Trophoblast cell (in vitro differentiated cells and primary cell): ENCODE measurements at regions not wholly inside any gene's neighbourhood (a gene's known extent, or its start where the extent isn't known, plus 50 kb on each side); places are given as distances from the start of the nearest gene placed in this dataset.

Source experiments
- DNase-seq, 2 donors: peaks; one replicate each; pipeline ENCODE4 v3.0.0-alpha.2; 2016
- H2AFZ ChIP-seq: 2 replicates; pipeline ENCODE4 v1.6.1; 2013; ENCODE audit warnings: low read length, moderate library complexity, mild to moderate bottlenecking; ENCODE audit not compliant: insufficient read depth, poor library complexity
- H2AK5ac ChIP-seq: 2 replicates; pipeline ENCODE4 v1.6.1; 2013; ENCODE audit warnings: mild to moderate bottlenecking, low read length
- H2BK120ac ChIP-seq: 2 replicates; pipeline ENCODE4 v1.6.1; 2013; ENCODE audit warnings: low read length, mild to moderate bottlenecking, moderate library complexity; ENCODE audit not compliant: insufficient read depth, poor library complexity
- H2BK12ac ChIP-seq: 2 replicates; pipeline ENCODE4 v1.6.1; 2013; ENCODE audit warnings: mild to moderate bottlenecking, low read length, moderate library complexity
- H2BK5ac ChIP-seq: 2 replicates; pipeline ENCODE4 v1.6.1; 2013; ENCODE audit warnings: low read length, low read depth, moderate library complexity, mild to moderate bottlenecking; ENCODE audit not compliant: poor library complexity
- H3K14ac ChIP-seq: 2 replicates; pipeline ENCODE4 v1.6.1; 2013; ENCODE audit warnings: mild to moderate bottlenecking, low read length
- H3K18ac ChIP-seq: 2 replicates; pipeline ENCODE4 v1.6.1; 2013; ENCODE audit warnings: mild to moderate bottlenecking, low read length
- H3K23ac ChIP-seq: 2 replicates; pipeline ENCODE4 v1.6.1; 2013; ENCODE audit warnings: low read length
- H3K27ac ChIP-seq: 2 replicates; pipeline ENCODE4 v1.5.1; 2013; ENCODE audit warnings: low read depth, mild to moderate bottlenecking, inconsistent platforms, low read length, moderate library complexity
- H3K27me3 ChIP-seq: 2 replicates; pipeline ENCODE4 v1.6.1; 2013; ENCODE audit warnings: inconsistent platforms, mild to moderate bottlenecking, low read length, moderate library complexity; ENCODE audit not compliant: insufficient read depth
- H3K36me3 ChIP-seq, 2 experiments: 1 replicate in 1 of 2; 2 replicates in 1 of 2; pipeline ENCODE4 v1.6.1; 2013; ENCODE audit warnings: low read length in 2 of 2, mild to moderate bottlenecking in 2 of 2, moderate library complexity in 1 of 2; ENCODE audit not compliant: insufficient read depth in 2 of 2, control insufficient read depth in 1 of 2
- H3K4ac ChIP-seq: 2 replicates; pipeline ENCODE4 v1.6.1; 2013; ENCODE audit warnings: low read depth, mild to moderate bottlenecking, low read length, moderate library complexity
- H3K4me1 ChIP-seq, 2 experiments: 1 replicate in 1 of 2; 2 replicates in 1 of 2; pipeline ENCODE4 v1.6.1; 2013; ENCODE audit warnings: low read length in 2 of 2, mild to moderate bottlenecking in 2 of 2, moderate library complexity in 1 of 2; ENCODE audit not compliant: insufficient read depth in 2 of 2, control insufficient read depth in 1 of 2
- H3K4me2 ChIP-seq: 2 replicates; pipeline ENCODE4 v1.6.1; 2013; ENCODE audit warnings: inconsistent platforms, mild to moderate bottlenecking, low read length, moderate library complexity
- H3K4me3 ChIP-seq: 2 replicates; pipeline ENCODE4 v1.5.1; 2013; ENCODE audit warnings: mild to moderate bottlenecking, low read depth, low read length, inconsistent platforms
- H3K79me1 ChIP-seq: one replicate; pipeline ENCODE4 v1.6.1; 2013; ENCODE audit warnings: low read length
- H3K79me2 ChIP-seq: 2 replicates; pipeline ENCODE4 v1.6.1; 2013; ENCODE audit warnings: low read length, mild to moderate bottlenecking; ENCODE audit not compliant: control insufficient read depth, insufficient read depth, poor library complexity
- H3K9ac ChIP-seq: 2 replicates; pipeline ENCODE4 v1.6.1; 2013; ENCODE audit warnings: mild to moderate bottlenecking, low read length
- H3K9me3 ChIP-seq: 2 replicates; pipeline ENCODE4 v1.6.1; 2013; ENCODE audit warnings: low read depth, mild to moderate bottlenecking, control low read depth, inconsistent platforms, low read length; ENCODE audit not compliant: insufficient read depth
- H4K12ac ChIP-seq: 2 replicates; pipeline ENCODE4 v1.6.1; 2013; ENCODE audit warnings: low read depth, mild to moderate bottlenecking, low read length, moderate library complexity
- H4K8ac ChIP-seq: 2 replicates; pipeline ENCODE4 v1.6.1; 2013; ENCODE audit warnings: low read depth, mild to moderate bottlenecking, low read length, moderate library complexity
- H4K91ac ChIP-seq: one replicate; pipeline ENCODE4 v1.6.1; 2013; ENCODE audit warnings: low read depth, mild to moderate bottlenecking, low read length, moderate library complexity
- WGBS: extraction: QIAGEN DNeasy Blood & Tissue Kit; methylation state at CpG from one replicate; pipeline ENCODE4 v1.1.7; 2013; ENCODE audit warnings: missing lambda C conversion rate; ENCODE audit not compliant: insufficient read length, insufficient coverage; ENCODE audit errors: extremely low coverage; 5-methylcytosine and 5-hydroxymethylcytosine counted together

DNA sequence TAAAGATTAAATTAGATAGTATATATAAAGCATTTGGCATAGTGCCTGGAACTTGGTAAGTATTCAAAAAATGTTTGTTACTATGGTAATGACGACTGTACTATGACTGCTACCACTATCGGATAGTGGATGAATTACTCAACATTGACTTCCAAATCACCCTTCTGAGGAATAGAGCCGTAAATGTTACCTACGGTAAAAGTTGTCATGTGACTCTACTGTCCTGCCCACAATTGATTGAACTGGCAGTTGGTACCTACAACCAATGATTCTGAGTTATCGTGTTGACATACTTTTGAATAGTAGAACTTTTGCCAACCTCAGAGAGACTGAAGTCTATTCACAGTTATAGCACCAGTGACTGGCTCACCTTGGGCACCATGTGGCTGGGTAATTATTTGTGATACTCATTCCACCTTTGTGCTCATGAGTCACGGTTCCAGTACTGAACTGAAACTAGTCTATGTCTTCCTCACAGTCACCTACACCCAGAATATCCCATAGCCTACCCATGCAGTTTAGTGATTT is 185.5 kb upstream of the PITX2 start:
- H3K14ac ChIP-seq = no peak overlapping the region
- no peaks in the 10 kb centered on the region for H3K36me3 ChIP-seq
- H2BK5ac ChIP-seq = no peak overlapping the region
- no peak overlapping the region for H3K4me2 ChIP-seq
- H3K4ac ChIP-seq = no peak overlapping the region
- no peak overlapping the region for H2BK120ac ChIP-seq
- no peak overlapping the region for H3K9ac ChIP-seq
- H4K91ac ChIP-seq = no peak overlapping the region
- H3K79me2 ChIP-seq = no peaks in the 10 kb centered on the region
- H3K4me3 ChIP-seq = no peak overlapping the region
- WGBS = no CpG with 5 or more reads among the region's 6 CpGs
- no peak overlapping the region for H2AK5ac ChIP-seq
- no peaks in the 10 kb centered on the region for H3K4me1 ChIP-seq
- no peak overlapping the region for H3K27ac ChIP-seq
- no peak overlapping the region for H2BK12ac ChIP-seq
- DNase-seq = peak in 1 of 2 donors; percentile 2
- no peaks in the 10 kb centered on the region for H3K27me3 ChIP-seq
- H3K9me3 ChIP-seq = no peaks in the 10 kb centered on the region
- H3K23ac ChIP-seq = no peak overlapping the region
- no peak overlapping the region for H4K8ac ChIP-seq
- H4K12ac ChIP-seq = no peak overlapping the region
- H2AFZ ChIP-seq = no peak overlapping the region
- no peaks in the 10 kb centered on the region for H3K79me1 ChIP-seq
- no peak overlapping the region for H3K18ac ChIP-seq

DNA sequence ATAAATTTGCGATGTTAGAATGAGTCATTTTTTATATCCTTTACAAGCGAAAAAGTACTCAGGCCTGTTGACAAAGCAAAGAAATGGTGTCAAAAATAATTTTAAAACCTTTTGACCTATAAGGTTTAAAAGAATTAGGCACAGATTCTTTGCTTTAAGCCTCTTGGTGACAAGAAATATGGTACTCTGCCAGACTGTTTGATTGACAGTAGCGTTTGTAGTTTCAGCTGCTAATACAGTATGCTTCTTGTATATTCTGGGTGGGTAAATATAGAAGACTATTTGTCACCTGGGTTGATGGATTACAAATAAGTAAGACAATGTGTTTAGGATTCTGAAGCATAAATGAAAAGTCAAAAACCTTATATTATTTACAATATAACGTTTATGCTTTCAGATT is 193.1 kb upstream of the PITX2 start:
- Histone ChIP-seq H2AFZ (no peak overlapping the region), H4K12ac (no peak overlapping the region), H3K4me2 (no peak overlapping the region), H3K18ac (no peak overlapping the region), H3K4me3 (no peak overlapping the region), H2BK120ac (no peak overlapping the region), H3K9ac (no peak overlapping the region), H4K91ac (no peak overlapping the region), H3K79me1 (no peaks in the 10 kb centered on the region), H2AK5ac (no peak overlapping the region), H3K79me2 (no peaks in the 10 kb centered on the region), H3K14ac (no peak overlapping the region), H4K8ac (no peak overlapping the region), H2BK12ac (no peak overlapping the region), H3K4ac (no peak overlapping the region), H2BK5ac (no peak overlapping the region), H3K27ac (no peak overlapping the region), H3K23ac (no peak overlapping the region), H3K36me3 (no peaks in the 10 kb centered on the region), H3K9me3 (no peaks in the 10 kb centered on the region), H3K4me1 (no peaks in the 10 kb centered on the region), H3K27me3 (no peaks in the 10 kb centered on the region)
- DNase-seq = no peak
- no CpG with 5 or more reads among the region's 4 CpGs for WGBS

DNA sequence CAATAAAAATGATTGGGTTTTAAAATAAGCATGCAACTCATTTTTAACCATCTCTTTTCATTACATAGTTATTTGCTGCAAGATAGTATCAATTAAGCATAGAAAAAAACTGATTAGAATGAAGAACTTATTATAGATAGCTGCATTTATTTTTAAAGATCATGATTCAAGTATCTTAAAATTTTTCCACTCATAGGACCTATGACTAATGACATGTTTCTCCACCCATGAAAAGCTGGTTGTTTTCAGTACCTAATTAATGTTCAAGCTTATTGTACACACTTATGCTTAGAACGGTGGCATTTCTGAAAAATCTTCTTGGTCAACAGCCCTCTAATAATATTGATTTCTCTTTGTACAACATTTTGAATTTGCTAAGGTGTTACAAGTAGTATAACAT is 193.5 kb upstream of the PITX2 start:
- Histone ChIP-seq H2BK12ac (no peak overlapping the region), H3K36me3 (no peaks in the 10 kb centered on the region), H3K79me2 (no peaks in the 10 kb centered on the region), H3K4me3 (no peak overlapping the region), H2BK120ac (no peak overlapping the region), H4K8ac (no peak overlapping the region), H3K4ac (no peak overlapping the region), H2AK5ac (no peak overlapping the region), H3K27ac (no peak overlapping the region), H3K4me2 (no peak overlapping the region), H4K12ac (no peak overlapping the region), H3K9ac (no peak overlapping the region), H2BK5ac (no peak overlapping the region), H3K27me3 (no peaks in the 10 kb centered on the region), H3K4me1 (no peaks in the 10 kb centered on the region), H3K23ac (no peak overlapping the region), H3K79me1 (no peaks in the 10 kb centered on the region), H3K9me3 (no peaks in the 10 kb centered on the region), H4K91ac (no peak overlapping the region), H2AFZ (no peak overlapping the region), H3K14ac (no peak overlapping the region), H3K18ac (no peak overlapping the region)
- no CpG with 5 or more reads among the region's 1 CpG for WGBS
- DNase-seq = no peak

DNA sequence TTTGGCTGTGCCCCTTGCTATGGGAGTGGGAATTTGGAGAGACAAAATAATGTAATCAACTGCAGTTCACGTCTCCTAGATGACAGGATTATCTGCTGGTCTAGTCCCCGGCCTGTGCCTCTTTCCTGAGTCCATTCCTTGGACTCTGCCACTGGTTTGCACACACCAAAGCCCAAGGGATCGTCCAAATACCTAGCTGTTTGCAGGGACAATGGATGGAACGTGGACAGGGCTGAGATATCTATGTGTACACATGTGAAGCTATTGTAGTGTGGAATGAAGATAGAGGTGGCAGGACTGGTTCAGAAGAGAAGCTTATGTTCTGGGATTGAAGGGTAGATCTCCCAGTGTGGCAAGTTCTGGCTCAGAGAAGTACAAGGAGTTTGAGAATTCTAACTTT is 198.3 kb upstream of the PITX2 start:
- no CpG with 5 or more reads among the region's 4 CpGs for WGBS
- H4K8ac ChIP-seq = no peak overlapping the region
- no peaks in the 10 kb centered on the region for H3K27me3 ChIP-seq
- no peak overlapping the region for H3K27ac ChIP-seq
- H2AFZ ChIP-seq = no peak overlapping the region
- no peak overlapping the region for H3K4ac ChIP-seq
- no peak overlapping the region for H2AK5ac ChIP-seq
- no peak overlapping the region for H2BK5ac ChIP-seq
- H3K4me2 ChIP-seq = no peak overlapping the region
- no peaks in the 10 kb centered on the region for H3K36me3 ChIP-seq
- H3K14ac ChIP-seq = no peak overlapping the region
- no peak overlapping the region for H4K91ac ChIP-seq
- H2BK12ac ChIP-seq = no peak overlapping the region
- H3K4me1 ChIP-seq = no peaks in the 10 kb centered on the region
- DNase-seq = peak in 1 of 2 donors; percentile 31
- H3K23ac ChIP-seq = no peak overlapping the region
- no peak overlapping the region for H4K12ac ChIP-seq
- no peaks in the 10 kb centered on the region for H3K9me3 ChIP-seq
- H3K9ac ChIP-seq = no peak overlapping the region
- H3K79me2 ChIP-seq = no peaks in the 10 kb centered on the region
- no peak overlapping the region for H2BK120ac ChIP-seq
- no peaks in the 10 kb centered on the region for H3K79me1 ChIP-seq
- H3K4me3 ChIP-seq = no peak overlapping the region
- no peak overlapping the region for H3K18ac ChIP-seq
